Inferior parietal cortex (tissue), 1 donor: ENCODE measurements at regions not wholly inside any gene's neighbourhood (a gene's known extent, or its start where the extent isn't known, plus 50 kb on each side); places are given as distances from the start of the nearest gene placed in this dataset.

Source experiments
- DNase-seq: peaks from one replicate; pipeline ENCODE4 v3.0.0-alpha.2; 2016; ENCODE audit errors: extremely low spot score

- DNase-seq, result no peak
Observed at GRCh38 chr9:630817-631216, 210.7 kb upstream of the DMRT1 start.

DNA sequence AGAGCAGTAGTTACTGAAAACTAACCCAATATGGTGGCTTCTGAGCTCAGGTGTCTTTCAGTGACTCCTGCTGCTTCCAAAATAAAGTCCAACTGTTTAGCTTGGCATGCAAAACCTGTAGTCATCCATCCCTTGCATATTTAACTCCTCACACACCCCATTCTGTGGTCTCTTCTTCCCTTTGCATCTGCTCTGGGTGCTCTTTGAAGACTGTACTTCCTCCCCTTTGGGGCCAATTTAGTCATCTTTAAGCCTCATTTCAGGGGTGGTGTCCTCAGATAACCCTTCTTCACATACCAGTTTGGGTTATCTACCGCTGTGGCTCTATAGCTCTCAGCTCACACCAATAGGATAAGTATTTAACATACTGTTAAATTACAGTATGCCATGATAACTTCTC, 209.9 kb upstream of the DMRT1 start:
- no peak for DNase-seq

DNA sequence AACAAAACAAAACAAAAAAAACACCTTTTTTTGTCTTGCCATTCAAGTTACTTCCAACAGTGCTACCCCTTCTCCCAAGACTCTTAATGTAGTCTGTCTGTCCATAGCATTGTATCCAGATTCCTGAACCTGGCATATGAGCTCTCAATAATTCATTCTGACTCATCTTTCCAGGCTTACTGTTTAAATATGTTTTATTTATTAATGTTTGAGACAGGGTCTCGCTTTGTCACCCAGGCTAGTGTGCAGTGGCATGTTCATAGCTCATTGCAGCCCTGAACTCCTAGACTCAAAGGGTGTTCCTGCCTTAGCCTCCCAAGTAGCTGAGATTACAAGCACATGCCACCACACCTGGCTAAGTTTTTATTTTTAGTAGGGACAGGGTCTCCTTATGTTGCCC, 208.0 kb upstream of the DMRT1 start:
- DNase-seq, result no peak

DNA sequence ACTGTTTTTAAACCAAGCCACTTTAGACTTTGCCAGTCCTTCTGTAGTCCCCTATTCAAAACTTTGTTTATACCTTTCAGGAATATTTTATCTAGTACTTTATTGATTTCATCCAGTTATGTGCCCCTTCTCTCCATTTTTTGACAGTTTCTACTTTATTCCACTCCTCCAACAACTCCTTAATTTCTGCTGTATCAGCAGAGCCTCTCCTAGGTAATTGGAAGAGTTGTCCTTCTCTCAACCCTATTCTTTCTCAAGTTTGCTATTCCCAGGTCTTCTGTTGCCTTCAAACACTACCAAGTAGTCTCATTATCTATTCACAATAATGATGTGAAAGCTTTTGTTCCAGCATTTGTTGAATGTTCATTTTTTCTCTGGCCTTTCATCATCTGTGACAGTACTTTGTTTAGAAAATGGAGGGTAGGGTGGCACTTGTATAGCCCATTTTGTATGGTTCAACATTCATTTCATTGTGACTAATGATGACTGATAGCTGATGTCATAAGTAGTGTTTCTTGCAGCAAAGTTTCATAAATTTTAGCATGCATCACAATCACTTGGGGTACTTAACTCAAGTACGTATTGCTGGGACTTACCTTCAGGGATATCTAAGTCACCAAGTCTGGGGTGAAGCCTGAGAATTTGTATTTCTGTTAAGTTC, 204.4 kb upstream of the DMRT1 start:
- DNase-seq, result no peak

DNA sequence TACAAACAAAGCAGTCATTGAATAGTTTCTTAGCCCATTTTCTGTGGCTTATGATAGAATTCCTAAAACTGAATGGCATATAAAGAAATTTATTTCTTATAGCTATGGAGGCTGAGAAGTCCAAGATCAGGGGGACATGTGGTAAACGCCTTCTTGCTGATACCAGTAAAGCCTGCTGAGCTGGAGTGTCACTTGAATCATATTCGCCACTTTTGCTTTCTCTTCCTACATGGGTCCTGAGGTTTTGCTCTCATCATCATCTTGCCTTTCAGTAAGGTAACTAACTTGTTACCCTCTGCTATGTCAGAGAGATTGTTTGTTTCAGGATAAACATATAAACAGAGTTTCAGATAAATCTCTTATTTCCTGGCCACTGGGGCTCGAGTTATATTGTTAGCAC, 203.3 kb upstream of the DMRT1 start:
- no peak for DNase-seq

DNA sequence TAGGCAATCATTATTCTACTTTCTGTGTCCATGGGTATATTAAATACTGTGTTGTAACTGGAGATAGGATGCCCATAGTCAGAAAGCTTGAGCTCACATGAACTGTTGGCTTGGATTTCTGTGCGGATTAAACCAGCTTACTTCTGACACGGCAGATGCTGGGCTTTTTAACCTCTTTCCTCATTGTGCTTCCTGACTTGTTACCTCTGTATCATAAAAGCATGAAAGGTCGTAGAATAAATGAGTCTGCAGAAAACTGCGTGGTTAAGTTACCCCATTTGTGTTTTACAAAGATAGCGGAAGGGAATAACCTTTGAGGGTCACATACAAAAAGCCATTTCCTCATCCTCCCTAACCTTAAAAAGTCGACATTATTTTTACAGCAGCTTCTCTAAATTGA, 199.5 kb upstream of the DMRT1 start:
- no peak for DNase-seq

GRCh38 chr9:643966-644365, 197.5 kb upstream of the DMRT1 start:
- no peak for DNase-seq

DNA sequence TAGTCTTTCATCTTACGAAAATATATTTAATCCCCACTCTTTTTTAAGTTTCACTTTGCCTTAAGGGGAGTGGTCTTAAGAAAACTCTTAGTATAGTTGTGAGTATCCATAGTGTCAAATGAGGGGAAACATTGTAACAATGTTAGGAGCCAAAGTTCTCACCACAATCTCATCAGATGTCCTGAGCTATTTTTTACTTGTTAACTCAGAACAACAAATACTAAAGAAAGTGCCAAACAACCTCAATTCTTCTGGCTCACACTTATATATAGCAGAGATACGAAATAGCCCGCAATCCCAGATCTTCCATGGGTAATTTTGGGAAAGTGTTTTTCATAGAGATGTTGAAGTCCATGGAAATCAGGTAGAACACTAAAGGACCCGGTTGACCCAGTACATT, 194.0 kb upstream of the DMRT1 start:
- DNase-seq, result no peak

DNA sequence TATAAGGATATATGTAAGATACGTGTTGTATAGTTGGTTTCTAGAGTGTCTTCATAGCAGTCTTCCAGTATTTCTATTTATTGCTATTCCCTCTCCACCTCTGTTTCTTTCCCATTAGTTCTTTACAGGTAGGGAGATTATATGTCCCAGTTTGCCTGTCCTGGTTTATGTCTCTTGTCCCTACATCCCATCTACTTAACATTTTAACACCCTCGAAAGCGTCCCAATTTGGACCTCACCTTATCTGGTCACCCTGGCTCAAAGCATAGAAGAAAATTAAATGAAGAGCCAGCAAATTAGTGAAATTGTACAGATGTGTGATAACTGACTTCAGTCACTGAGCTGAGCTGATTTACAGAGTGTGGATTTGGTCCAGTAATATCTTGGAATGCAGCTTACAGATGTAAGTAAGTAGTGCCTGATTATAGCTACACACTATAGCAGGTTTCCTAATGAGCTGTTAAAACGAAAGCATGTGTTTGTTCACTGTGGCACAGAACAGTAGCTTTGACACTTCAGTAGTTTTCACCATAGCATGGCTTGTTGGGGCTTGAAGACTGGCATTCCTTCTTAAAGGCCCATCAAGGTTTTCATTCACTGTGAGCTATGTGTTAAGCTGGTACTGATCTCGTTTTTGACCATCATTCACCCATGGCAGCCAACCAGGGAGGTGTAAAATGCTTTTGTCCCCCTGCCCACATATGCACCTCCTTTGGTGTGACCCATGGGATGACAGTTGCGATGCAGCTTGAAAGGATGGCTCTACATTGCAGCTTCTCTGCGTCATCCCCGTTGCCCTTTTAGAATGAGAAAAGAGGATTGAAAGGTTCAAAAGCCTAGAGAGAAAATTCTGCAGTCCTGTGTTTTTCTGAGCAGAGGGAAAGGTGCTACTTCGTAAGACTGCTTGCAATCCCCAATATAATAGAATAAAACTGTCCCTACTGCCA, 192.1 kb upstream of the DMRT1 start:
- no peak for DNase-seq

DNA sequence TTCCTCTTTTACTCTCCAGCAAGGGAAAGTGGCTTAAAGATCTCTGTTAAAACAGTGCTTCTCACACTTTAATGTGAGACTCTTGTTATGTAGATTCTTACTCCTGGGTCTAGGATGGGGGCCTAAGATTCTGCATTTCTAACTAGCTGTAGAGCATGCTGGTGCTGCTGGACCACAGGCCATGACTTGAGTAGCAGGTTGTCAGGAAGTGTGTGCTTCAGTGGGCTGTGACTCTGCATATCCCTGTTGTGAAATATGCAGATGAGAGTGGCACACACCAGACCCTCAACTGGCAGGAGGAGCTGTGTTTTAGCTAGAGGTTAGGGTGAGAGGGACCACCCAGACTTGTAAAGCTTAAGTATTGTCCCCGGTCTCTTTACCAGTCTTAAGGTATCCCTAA, 191.1 kb upstream of the DMRT1 start:
- DNase-seq, result no peak

- no peak for DNase-seq
Observed at GRCh38 chr9:651371-651770, 190.1 kb upstream of the DMRT1 start.

DNA sequence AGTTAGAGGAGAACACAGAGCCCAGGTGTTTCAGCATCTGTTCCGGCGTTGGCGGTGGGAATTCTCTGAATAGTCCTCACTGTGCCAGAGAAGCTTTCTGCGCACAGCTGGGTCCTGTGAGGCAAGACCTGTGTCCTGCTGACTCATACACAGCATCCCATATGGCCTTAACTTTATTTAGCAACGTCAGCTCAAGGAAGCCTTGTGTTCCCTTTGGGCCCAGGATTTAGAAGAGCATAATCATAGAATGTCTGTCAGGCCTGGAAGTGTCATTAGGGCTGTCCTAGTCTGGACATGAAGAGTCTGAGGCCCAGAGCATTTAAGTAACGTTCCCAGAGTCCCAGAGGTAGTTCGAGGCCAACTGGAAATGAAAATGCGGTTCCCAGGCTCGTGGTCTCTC, 188.6 kb upstream of the DMRT1 start:
- DNase-seq, result no peak

GRCh38 chr9:653421-653820, 188.1 kb upstream of the DMRT1 start:
- DNase-seq, result no peak

DNA sequence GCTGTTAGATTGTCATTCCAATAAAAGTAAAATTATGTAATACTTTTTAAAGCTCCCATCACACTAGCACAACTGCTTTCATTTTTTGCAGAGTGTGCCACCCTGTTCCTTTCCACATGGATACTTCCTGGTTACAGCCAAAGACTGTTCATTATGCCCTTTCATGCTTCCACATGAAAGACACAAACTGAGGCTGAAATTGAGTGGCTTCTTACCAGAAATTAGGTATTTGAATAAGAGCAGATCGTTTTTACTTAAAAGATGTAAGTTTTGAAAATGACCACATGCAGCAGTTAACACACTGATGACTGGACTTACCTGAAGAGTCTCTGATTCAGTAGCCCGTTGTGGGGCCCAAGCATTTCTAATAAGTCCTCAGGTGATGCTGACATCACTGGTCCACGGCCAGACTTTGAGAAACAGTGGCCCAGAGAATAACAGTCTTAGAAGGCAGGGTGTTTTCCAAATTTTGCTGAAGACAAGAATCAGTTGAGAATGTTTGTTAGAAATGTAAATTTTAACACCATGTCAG, 187.6 kb upstream of the DMRT1 start:
- no peak for DNase-seq

DNA sequence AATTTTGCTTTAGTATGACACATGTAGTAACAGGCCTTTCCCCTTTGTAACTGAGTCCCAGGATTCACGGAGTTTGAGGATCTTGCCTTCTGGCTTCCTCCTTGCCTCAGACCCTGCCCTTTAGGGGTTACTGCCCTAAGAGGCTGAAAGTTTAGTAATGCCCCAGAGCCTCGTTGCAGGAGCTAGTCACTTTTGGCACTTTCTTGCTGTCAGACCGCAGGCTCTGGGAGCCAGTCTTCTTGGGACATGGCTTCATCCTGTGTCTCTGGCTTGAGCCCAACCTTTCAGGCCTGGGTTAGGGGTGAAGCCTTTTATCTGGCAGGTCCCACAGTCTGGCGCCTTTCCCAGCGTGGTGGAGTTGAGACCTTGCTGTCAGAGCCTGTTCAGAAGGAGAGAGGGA, 185.6 kb upstream of the DMRT1 start:
- no peak for DNase-seq

DNA sequence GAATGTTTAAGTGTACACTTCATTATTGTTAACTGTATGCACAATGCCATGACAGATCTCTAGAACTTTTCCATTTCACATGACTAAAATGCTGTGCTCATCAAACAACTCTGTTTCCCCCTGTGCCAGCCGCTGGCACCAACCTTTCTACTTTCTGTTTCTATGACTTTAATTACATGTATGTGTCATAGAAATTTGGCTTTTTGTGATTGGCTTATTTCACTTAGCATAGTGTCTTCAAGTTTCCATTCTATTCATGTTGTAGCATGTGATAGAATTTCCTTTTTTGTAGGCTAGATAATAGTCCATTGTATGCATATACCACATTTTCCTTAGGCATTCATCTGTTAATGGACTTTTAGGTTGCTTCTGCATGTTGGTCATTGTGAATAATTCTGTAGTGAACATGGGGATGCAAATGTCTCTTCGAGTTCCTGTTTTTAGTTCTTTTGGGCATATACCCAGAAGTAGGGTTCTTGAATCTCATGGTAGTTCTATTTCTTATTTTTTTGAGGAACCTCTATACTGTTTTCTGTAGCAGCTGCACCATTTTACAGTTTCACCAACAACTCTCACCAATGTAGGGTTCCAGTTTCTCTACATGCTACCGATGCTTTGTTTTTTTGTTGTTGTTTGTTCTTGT, 184.4 kb upstream of the DMRT1 start:
- DNase-seq, result no peak

- DNase-seq, result no peak
Observed at GRCh38 chr9:659286-659685, 182.2 kb upstream of the DMRT1 start.

- no peak for DNase-seq
Observed at GRCh38 chr9:660227-660626, 181.3 kb upstream of the DMRT1 start.

- DNase-seq, result no peak
Observed at GRCh38 chr9:663541-663940, 178.0 kb upstream of the DMRT1 start.

GRCh38 chr9:665296-665695, 176.2 kb upstream of the DMRT1 start:
- no peak for DNase-seq

GRCh38 chr9:671997-672396, 169.5 kb upstream of the DMRT1 start:
- DNase-seq, result no peak

- DNase-seq, result no peak
Observed at GRCh38 chr9:672851-673250, 168.6 kb upstream of the DMRT1 start.
